HFF-Myc (cell line): ENCODE measurements at regions not wholly inside any gene's neighbourhood (a gene's known extent, or its start where the extent isn't known, plus 50 kb on each side); places are given as distances from the start of the nearest gene placed in this dataset.

ENCODE experiments used
- DNase-seq: peaks from one replicate; pipeline ENCODE4 v3.0.0-alpha.2; 2011; ENCODE audit warnings: low read depth; ENCODE audit errors: extremely low read depth
- H3K4me3 ChIP-seq: replicated peaks from 2 replicates; pipeline ENCODE4 v1.5.1; 2011; ENCODE audit warnings: low read depth, mild to moderate bottlenecking, control low read depth, low read length
- TF ChIP-seq, protein P1 (sequence below): IDR thresholded peaks from 2 replicates; pipeline ENCODE4 v1.5.1; 2012; ENCODE audit warnings: mild to moderate bottlenecking, low read depth, low read length, control low read depth; ENCODE audit errors: missing control alignments

DNA sequence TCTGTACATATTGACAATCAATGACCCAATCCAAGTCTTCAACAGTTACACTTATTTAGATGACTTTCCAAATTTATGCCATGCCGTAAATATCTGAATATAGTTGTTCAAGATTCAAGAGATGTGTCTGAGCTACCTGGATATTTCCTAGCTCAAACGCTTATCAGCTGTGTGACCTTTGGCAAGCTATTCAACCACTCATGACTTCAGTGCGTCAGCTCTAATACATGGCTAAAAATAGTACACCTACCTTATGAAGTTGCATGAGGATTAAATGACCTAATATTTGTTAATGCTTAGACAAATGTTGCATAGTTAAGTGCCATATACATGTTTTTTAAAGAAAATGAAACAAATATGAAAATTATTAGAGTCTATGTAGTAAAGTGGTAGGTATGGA is 704.1 kb downstream of the OLFM4 start:
- TF ChIP-seq, protein P1, sequence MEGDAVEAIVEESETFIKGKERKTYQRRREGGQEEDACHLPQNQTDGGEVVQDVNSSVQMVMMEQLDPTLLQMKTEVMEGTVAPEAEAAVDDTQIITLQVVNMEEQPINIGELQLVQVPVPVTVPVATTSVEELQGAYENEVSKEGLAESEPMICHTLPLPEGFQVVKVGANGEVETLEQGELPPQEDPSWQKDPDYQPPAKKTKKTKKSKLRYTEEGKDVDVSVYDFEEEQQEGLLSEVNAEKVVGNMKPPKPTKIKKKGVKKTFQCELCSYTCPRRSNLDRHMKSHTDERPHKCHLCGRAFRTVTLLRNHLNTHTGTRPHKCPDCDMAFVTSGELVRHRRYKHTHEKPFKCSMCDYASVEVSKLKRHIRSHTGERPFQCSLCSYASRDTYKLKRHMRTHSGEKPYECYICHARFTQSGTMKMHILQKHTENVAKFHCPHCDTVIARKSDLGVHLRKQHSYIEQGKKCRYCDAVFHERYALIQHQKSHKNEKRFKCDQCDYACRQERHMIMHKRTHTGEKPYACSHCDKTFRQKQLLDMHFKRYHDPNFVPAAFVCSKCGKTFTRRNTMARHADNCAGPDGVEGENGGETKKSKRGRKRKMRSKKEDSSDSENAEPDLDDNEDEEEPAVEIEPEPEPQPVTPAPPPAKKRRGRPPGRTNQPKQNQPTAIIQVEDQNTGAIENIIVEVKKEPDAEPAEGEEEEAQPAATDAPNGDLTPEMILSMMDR: no peak

DNA sequence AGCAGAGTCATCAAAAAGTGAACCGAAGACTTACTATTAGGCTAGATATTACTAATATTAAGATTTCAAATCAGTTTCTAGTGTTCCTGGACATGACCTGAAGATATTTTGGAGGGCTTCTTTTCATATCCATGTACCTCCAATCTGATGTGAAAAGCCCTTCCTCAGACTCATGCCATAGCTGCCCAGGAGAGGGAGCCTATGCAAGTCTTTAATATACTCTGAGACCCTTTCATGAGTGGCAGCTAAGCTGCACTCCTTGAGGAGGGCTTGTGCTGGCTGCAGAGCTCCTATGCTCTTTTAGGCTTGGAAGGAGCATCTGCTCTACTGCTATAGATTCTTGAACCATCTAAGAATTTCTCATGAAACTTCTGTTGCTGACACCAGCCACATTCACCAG is 715.3 kb downstream of the OLFM4 start:
- H3K4me3 ChIP-seq: no peak overlapping the region
- TF ChIP-seq, protein P1: no peak
- DNase-seq: no peak

More for the DNA sequence above, 704.1 kb downstream of the OLFM4 start:
- H3K4me3 ChIP-seq: no peak overlapping the region
- no peak for DNase-seq

DNA sequence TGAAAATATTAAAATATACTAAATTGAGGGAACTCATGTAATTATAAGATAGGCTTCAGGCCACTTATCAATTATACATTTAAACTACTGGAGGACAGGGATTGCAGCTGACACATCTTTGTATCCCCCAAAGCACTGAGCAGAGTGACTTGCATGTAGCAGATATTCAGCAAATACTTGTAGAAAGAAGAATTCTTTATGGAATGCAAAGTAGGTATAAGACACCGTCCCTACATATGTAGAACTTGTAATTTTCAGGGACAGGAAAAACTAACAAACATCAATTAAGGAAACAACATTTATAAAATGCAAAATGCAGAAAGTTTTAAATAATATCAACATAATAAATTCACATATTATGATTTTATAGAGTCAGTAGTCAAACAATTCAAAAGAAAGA is 719.2 kb downstream of the OLFM4 start:
- TF ChIP-seq, protein P1: no peak
- no peak overlapping the region for H3K4me3 ChIP-seq
- no peak for DNase-seq

GRCh38 chr13:53749306-53749705 is 720.7 kb downstream of the OLFM4 start:
- TF ChIP-seq, protein P1: no peak
- H3K4me3 ChIP-seq: no peak overlapping the region
- DNase-seq: no peak

DNA sequence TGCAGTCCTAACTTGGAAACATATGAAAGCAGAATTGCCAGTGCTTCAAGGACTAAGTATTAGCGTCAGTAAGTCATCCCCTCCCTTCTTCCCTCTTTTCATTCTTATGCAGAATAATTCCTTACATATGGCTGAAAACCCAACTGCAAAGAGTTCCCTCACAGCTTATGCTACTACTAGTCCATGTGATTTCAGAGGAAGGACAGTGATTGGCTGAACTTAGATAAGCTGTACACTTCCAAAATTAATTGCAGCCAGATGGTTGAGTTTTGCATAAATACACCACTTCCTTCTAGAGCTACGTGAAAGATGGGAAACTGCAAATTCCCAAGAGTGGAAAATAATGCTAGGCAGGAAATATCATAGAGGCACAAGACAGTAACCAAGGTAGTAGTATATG is 730.4 kb downstream of the OLFM4 start:
- no peak overlapping the region for H3K4me3 ChIP-seq
- TF ChIP-seq, protein P1: no peak
- no peak for DNase-seq

DNA sequence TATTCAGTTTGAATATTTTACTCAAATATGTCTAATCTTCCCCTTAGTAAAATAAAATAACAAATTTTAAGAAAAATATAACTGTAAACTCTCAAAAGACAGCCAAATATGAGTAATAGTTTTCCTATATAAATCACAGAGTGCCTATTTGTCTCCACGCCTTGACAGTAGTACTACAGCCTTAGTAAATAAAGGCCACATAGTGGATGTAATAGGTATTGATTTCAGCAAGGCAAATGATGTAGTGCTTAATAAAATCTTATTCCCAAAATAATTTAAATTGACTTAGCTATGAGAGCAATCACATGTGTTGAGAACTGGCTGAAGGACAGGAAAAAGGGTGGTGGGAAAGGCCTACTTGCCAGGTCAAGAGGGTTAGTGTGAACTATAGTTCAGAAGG is 747.2 kb downstream of the OLFM4 start:
- no peak overlapping the region for H3K4me3 ChIP-seq
- no peak for DNase-seq
- TF ChIP-seq, protein P1: no peak

- TF ChIP-seq, protein P1: no peak
- DNase-seq: no peak
- no peak overlapping the region for H3K4me3 ChIP-seq
Measured at GRCh38 chr13:53778937-53779336, 750.3 kb downstream of the OLFM4 start.
